Sigmoid colon (tissue), 6 donors: ENCODE measurements at regions not wholly inside any gene's neighbourhood (a gene's known extent, or its start where the extent isn't known, plus 50 kb on each side); places are given as distances from the start of the nearest gene placed in this dataset.

ENCODE experiments used
- DNase-seq: peaks from one replicate; pipeline ENCODE4 v3.0.0-alpha.2; 2019
- H3K27ac ChIP-seq, 4 donors: fragments of 200-600 bp; sonication (generic); one replicate each; pipeline ENCODE4 v1.5.1; 2016 to 2019; ENCODE audit warnings: mild to moderate bottlenecking in 1 of 4
- H3K27me3 ChIP-seq, 3 donors: fragments of 200-600 bp; sonication (generic); one replicate each; pipeline ENCODE4 v1.5.1; 2019; ENCODE audit warnings: mild to moderate bottlenecking in 1 of 3
- H3K36me3 ChIP-seq, 4 donors: fragments of 200-600 bp; sonication (generic); one replicate each; pipeline ENCODE4 v1.5.1; 2016 to 2019
- H3K4me1 ChIP-seq, 4 donors: fragments of 200-600 bp; sonication (generic); one replicate each; pipeline ENCODE4 v1.5.1; 2017 to 2019
- H3K4me3 ChIP-seq, 4 donors: fragments of 200-600 bp; sonication (generic); one replicate each; pipeline ENCODE4 v1.5.1; 2017 to 2019; ENCODE audit warnings: mild to moderate bottlenecking in 2 of 4, moderate library complexity in 1 of 4
- H3K9me3 ChIP-seq, 4 donors: fragments of 200-600 bp in 3 of 4; sonication (generic) in 3 of 4; one replicate each; pipeline versions ENCODE4 v1.5.1 to v1.6.1; 2013 to 2019
- EP300 ChIP-seq, 4 donors: sonication (generic); formaldehyde crosslinking; IDR thresholded peaks; one replicate each; pipeline ENCODE4 v1.6.1; 2017; ENCODE audit warnings: antibody characterized with exemption in 4 of 4
- POLR2A ChIP-seq, 2 donors: fragments of 450-650 bp; IDR thresholded peaks; one replicate each; pipeline ENCODE4 v1.6.1; 2016; ENCODE audit warnings: antibody characterized with exemption in 2 of 2, mild to moderate bottlenecking in 2 of 2, moderate library complexity in 2 of 2
- POLR2AphosphoS5 ChIP-seq, 4 donors: sonication (generic); formaldehyde crosslinking; IDR thresholded peaks; one replicate each; pipeline ENCODE4 v1.6.1; 2017; ENCODE audit warnings: antibody characterized with exemption in 4 of 4
- WGBS, 2 donors: extraction: QIAGEN DNeasy Blood & Tissue Kit; methylation state at CpG; one replicate each; pipeline ENCODE4 v1.1.7; 2013; 5-methylcytosine and 5-hydroxymethylcytosine counted together
- intact Hi-C: fragments of 100-400 bp; cut with DNase I; formaldehyde crosslinking; loops from one replicate; pipeline ENCODE4 v1.15.1; 2023
- TF ChIP-seq, protein P1 (sequence below), 4 experiments: fragments of 450-650 bp in 3 of 4; fragments of 200-600 bp in 1 of 4; IDR thresholded peaks; one replicate each; pipeline ENCODE4 v1.5.1; 2016 to 2019; ENCODE audit warnings: antibody characterized with exemption in 4 of 4, mild to moderate bottlenecking in 3 of 4, moderate library complexity in 2 of 4
- donor health status: healthy with polysubstance abuse.
- donor health status: healthy.

- 48 to 82% methylated on average over 1 of the region's 1 CpG for WGBS, 2 donors
- DNase-seq, result no peak
- H3K9me3 ChIP-seq, result peaks cover 0 to 13% (median 7%) of the 10 kb centered on the region in 4 donors
- H3K4me1 ChIP-seq, result no peaks in the 10 kb centered on the region
- no peaks in the 10 kb centered on the region for H3K27me3 ChIP-seq
- intact Hi-C loops, result no loop called here
- TF ChIP-seq, protein P1, sequence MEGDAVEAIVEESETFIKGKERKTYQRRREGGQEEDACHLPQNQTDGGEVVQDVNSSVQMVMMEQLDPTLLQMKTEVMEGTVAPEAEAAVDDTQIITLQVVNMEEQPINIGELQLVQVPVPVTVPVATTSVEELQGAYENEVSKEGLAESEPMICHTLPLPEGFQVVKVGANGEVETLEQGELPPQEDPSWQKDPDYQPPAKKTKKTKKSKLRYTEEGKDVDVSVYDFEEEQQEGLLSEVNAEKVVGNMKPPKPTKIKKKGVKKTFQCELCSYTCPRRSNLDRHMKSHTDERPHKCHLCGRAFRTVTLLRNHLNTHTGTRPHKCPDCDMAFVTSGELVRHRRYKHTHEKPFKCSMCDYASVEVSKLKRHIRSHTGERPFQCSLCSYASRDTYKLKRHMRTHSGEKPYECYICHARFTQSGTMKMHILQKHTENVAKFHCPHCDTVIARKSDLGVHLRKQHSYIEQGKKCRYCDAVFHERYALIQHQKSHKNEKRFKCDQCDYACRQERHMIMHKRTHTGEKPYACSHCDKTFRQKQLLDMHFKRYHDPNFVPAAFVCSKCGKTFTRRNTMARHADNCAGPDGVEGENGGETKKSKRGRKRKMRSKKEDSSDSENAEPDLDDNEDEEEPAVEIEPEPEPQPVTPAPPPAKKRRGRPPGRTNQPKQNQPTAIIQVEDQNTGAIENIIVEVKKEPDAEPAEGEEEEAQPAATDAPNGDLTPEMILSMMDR (IDR thresholded peaks at IDR 0.05), result no peak
- no peak for TF ChIP-seq EP300 (IDR thresholded peaks at IDR 0.05)
- TF ChIP-seq POLR2A (IDR thresholded peaks at IDR 0.05), result no peak
- no peak for TF ChIP-seq POLR2AphosphoS5 (IDR thresholded peaks at IDR 0.05)
- no peak overlapping the region for H3K4me3 ChIP-seq
- no peaks in the 10 kb centered on the region for H3K36me3 ChIP-seq
- no peak overlapping the region for H3K27ac ChIP-seq
Measured at GRCh38 chr15:38154255-38154654, 98.4 kb upstream of the SPRED1 start.

DNA sequence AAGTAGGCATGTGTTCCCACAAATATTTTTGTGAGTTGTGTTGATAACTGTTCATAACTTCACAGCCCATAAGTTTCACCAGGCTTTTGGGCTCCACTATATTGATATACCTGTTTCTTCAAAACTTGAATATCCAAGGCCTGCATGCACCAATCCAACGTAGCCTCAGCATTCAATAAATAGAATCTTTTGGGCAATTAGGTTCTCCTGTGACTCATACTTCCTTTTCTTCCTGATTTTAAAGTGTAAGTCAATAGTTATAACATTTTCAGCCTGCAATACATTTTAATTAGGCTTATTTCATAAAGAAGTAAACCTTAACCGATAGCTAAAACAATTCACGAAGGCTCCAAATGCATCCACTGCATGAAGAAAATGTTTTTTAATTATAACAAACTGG, 97.8 kb upstream of the SPRED1 start:
- DNase-seq, result no peak
- Histone ChIP-seq H3K36me3 (no peaks in the 10 kb centered on the region), H3K4me1 (no peaks in the 10 kb centered on the region), H3K27me3 (no peaks in the 10 kb centered on the region), H3K27ac (no peak overlapping the region), H3K4me3 (no peak overlapping the region), H3K9me3 (peaks cover 0 to 13% (median 7%) of the 10 kb centered on the region in 4 donors)
- no peak for TF ChIP-seq EP300 (IDR thresholded peaks at IDR 0.05)
- WGBS, 2 donors, result 13 to 60% methylated on average over 3 of the region's 3 CpGs
- intact Hi-C loops, result no loop called here

- Histone ChIP-seq H3K9me3 (no peaks in the 10 kb centered on the region), H3K4me1 (no peaks in the 10 kb centered on the region), H3K36me3 (no peaks in the 10 kb centered on the region), H3K4me3 (no peak overlapping the region), H3K27ac (no peak overlapping the region), H3K27me3 (no peaks in the 10 kb centered on the region)
- TF ChIP-seq, protein P1 (IDR thresholded peaks at IDR 0.05), result no peak
- TF ChIP-seq EP300 (IDR thresholded peaks at IDR 0.05) (no peak), POLR2AphosphoS5 (IDR thresholded peaks at IDR 0.05) (no peak), POLR2A (IDR thresholded peaks at IDR 0.05) (no peak)
- DNase-seq, result no peak
- intact Hi-C loops, result no loop called here
Measured at GRCh38 chr15:38163658-38164057, 89.0 kb upstream of the SPRED1 start.

- TF ChIP-seq, protein P1 (IDR thresholded peaks at IDR 0.05), result no peak
- TF ChIP-seq POLR2A (IDR thresholded peaks at IDR 0.05), result no peak
- TF ChIP-seq EP300 (IDR thresholded peaks at IDR 0.05), result no peak
- no peak for TF ChIP-seq POLR2AphosphoS5 (IDR thresholded peaks at IDR 0.05)
- Histone ChIP-seq H3K4me3 (no peak overlapping the region), H3K9me3 (no peaks in the 10 kb centered on the region), H3K27ac (no peak overlapping the region), H3K27me3 (no peaks in the 10 kb centered on the region), H3K36me3 (no peaks in the 10 kb centered on the region), H3K4me1 (no peaks in the 10 kb centered on the region)
- DNase-seq, result no peak
- intact Hi-C loops, result no loop called here
- 64 to 65% methylated on average over 2 of the region's 2 CpGs for WGBS, 2 donors
Measured at GRCh38 chr15:38164061-38164460, 88.6 kb upstream of the SPRED1 start.

DNA sequence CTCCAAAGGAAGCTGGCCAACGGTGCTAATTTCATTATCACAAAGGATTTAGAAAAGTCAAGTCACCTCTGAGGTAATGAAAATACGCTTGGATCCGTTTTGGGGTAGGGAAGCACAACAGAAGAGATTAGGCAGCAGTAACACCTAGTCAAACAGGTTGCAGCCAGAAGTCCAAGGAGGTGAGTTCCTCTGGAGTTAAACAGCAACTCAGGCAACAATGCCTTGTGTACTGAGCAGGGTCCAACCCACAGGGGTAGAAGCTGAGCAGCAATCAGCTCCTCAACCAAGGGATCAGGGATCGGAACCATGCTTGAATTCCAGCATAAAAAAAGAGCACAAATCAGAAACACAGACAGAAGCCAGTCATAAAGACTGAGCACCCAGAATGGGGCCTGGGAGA, 88.1 kb upstream of the SPRED1 start:
- intact Hi-C loops, result no loop called here
- Histone ChIP-seq H3K9me3 (no peaks in the 10 kb centered on the region), H3K4me3 (no peak overlapping the region), H3K27ac (no peak overlapping the region), H3K36me3 (no peaks in the 10 kb centered on the region), H3K27me3 (no peaks in the 10 kb centered on the region), H3K4me1 (no peaks in the 10 kb centered on the region)
- TF ChIP-seq POLR2A (IDR thresholded peaks at IDR 0.05) (no peak), EP300 (IDR thresholded peaks at IDR 0.05) (no peak), POLR2AphosphoS5 (IDR thresholded peaks at IDR 0.05) (no peak)
- TF ChIP-seq, protein P1 (IDR thresholded peaks at IDR 0.05), result no peak
- no peak for DNase-seq
- whole genome bisulfite sequencing, 2 donors, result 55 to 71% methylated on average over 4 of the region's 4 CpGs
